ENCODE measurements at regions not wholly inside any gene's neighbourhood (a gene's known extent, or its start where the extent isn't known, plus 50 kb on each side); places are given as distances from the start of the nearest gene placed in this dataset.
"Not testable (repeated sequence)": the region's sequence is repeated elsewhere in the genome, so short reads cannot be mapped to it uniquely, and the experiment has no call there.

DNA sequence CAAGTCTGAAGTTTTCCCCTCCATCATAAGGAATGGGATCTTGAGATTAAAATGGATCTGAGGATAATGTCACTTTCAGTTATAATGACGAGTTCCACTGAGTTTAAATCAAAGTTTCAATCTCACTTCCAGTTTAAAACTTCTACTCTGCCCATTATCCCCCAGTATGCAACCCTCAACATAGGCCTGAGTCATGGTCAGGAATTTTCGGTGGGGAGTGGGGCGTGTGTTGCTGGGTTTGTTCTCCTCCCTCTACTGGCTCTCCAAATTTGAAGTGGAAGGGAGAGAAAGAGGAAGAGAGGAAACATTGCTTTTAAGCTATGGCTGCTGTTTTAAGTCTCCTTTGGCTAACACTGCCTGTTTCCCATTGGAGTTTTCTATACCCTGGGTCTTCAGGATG is 152.9 kb downstream of the TM2D1 start:
- no peak for DNase-seq

DNA sequence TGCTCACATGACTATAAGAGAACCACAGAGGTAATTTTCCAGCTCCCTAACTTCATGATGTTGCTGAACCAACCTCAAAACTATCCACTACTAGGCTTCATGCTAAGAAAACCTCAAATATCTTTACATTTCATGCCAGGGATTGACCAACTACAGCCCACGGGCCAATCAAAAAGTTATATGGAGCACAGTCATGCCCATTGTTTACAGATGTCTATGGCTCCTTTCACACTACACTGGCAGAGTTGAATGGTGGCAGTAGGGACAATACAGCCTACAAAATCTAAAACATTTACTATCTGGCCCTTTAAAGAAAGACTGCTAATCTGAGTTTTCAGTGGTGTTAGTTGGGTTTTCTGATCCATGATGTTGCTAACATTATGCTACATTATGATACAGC is 154.8 kb downstream of the TM2D1 start:
- no peak for DNase-seq

DNA sequence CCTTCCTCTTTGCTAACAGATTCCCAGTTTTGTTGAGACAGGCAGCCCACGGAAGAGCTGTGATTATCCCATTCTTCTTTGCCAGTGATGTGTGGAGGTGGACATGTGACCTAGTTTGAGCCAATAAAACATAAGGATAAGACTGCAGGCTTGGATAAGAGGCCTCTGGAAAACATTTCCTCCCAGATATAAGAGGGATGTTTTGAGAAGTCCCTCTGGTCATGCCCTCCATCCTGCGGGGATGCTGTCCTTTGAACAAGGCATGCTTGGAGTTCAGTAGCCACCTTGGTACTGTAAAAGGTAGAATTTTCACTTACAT is 155.7 kb downstream of the TM2D1 start:
- no peak for DNase-seq

DNA sequence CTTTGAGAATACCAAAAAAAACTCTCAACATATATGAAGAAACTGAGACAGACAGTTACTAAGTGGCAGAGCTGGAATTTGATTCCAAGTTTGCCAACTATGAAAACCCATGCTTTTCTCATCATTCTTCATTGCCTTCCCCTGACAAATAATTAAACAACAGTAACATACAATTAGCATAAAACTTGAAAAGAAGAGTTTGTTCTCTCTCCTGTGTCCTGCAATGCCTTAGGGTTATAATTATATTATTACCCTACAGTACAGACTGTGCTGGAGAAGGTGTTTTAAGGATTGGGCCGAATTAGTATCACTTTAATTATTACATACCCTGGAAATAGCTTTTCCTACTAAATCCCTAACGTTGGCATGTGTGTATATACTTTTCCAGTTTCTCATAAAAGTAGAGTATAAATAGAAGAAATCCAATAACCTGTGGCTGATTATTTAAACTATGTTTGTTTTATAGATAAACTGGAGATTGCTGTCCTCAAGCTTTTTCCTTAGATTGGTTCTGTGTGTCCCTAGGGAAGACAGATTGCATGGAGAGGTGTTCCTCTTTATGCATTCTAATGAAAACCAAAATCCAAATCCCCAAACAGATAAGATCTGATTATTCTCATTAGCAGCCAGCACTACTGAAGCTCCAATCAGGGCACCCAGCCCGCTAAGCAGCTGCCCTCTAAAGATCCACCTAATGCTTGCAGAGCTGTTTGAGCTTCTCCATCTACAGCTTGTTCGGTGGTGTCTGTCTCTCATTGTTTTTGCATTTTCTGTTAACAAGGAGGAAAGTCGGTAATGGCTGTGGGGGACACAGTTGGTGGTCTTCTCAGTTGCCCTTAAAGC is 156.3 kb downstream of the TM2D1 start:
- DNase-seq: no peak

DNA sequence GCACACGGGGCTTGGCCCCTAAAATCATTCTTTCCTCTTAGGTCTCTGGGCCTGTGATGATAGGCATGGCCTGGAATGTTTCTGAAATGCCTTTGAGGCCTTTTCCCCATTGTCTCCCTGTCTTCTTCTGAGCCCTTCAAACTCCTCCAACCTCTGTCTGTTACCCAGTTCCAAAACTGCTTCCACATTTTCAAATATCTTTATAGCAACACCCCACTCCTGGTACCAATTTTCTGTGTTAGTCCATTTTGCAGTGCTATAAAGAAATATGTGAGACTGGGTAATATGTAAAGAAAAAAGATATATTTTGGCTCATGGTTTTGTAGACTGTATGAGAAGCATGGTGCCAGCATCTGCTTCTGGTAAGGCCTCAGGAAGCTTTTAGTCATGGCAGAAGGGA is 158.8 kb downstream of the TM2D1 start:
- DNase-seq: no peak

DNA sequence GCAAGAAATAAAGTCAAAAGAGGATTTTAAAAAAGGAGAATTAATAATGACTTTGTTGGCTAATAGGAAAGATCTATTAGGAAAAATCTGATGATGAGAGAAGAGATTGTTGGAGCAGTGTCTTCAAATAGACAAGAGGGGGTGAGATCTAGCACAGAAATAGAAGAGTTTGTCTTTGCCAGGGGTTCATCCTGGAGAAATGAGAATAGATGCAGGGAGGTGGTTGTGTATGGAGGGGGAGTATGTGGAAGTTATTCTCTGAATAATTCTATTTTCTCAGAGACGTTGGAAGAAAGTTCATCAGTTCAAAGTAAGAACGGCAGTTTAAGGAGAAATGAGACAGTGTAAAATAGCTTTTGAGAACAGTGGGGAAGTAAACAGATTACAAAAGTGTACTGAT is 161.3 kb downstream of the TM2D1 start:
- DNase-seq: no peak

DNA sequence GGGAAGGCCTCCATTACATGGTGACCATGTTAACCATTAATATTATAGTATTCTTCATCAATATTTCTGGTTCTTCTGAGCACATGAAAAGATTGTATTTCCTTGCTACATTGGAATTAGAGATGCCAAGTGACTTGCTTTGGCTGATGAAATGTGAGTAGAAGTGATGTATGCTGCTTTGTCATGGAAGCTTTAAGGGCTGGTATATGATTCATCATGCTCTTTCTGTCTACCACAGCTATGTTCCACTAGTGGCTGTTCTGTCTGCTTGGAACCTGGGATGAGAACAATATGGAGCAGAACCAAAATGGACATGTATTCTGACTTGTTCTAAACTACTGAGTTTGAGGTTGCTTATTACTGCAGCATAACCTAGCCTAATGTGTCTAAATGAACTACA is 163.3 kb downstream of the TM2D1 start:
- DNase-seq: no peak

DNA sequence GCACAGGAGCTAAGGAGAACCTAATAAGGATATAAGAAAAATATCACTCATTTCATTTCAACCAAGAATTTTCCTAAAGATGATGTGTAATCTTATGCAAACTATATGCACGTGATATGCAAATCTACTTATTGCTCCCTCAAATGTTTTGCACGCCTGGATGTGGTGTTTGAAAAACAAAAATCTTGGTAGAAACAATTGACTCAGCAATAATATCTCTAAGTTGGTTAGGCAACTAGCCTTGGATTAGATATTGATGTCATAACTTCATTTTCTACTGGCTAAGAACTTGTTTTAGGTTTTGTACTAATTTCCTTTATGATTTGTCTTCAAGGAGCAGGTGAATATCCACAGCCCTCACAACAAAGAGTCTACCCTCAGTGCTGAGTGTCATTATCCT is 164.6 kb downstream of the TM2D1 start:
- DNase-seq: no peak

DNA sequence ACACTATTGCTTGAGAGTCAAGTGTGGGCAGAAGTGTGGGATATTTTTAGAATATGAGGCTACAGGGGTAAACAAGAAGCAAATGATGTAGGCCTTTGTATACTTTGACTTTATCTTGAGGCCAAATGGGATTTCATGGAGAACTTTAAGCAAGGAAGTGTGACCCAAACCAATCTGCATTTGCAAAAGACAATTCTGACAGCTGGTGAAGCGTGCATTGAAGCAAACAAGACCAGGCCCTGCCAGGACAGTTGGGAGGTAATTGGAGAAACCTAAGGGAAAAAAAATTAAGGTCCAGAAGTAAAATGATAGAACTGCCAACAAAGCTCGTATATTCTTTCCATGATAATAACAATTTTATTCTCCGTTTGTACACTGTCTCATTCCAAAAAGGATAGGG is 168.3 kb downstream of the TM2D1 start:
- DNase-seq: no peak

DNA sequence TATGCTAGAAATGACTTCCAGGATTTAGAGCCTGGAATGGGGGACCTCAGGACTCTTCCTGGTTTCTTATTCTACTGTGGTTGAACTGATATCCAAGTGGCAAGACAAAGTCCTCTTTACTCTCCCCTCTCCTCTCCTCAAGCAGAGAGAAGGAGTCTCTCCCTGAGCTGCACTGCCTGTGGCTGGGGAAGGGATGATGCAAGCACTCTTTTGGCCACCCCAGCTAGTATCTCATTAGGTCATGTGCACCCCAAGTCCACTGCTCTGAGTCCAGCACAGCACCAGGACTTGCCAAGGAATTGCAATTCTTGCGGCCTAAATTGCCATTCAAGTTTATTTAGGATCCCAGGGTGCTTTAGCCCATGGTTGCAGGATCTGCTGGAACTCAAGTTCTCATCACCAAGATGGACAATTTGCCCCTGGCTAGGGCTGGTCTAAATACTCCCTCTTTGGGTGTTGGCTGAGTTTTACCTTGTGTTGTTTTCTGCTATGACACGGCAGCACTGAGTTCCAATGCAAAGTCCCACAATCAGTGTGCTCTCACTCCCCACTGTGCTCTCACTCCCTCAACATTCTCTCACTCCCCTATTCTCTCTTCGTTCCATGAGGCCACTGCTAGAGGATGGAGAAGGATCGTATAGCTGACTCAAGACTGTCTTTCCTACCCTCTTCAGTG is 172.2 kb downstream of the TM2D1 start:
- no peak for DNase-seq

DNA sequence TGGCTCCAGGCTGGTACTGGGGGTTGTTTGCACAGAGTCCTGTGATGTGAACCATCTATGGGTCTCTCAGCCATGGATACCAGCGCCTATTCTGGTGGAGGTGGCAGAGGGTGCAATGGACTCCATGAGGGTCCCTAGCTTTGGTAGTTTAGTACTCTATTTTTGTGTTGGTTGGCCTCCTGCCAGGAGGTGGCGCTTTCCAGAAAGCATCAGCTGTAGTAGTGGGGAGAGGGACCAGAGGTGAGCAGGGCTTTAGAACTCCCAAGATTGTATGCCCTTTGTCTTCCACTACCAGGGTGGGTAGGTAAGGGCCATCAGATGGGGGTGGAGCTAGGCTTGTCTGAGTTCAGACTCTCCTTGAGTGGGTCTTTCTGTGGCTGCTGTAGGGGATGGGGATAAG is 177.6 kb downstream of the TM2D1 start:
- not testable (repeated sequence) for DNase-seq

DNA sequence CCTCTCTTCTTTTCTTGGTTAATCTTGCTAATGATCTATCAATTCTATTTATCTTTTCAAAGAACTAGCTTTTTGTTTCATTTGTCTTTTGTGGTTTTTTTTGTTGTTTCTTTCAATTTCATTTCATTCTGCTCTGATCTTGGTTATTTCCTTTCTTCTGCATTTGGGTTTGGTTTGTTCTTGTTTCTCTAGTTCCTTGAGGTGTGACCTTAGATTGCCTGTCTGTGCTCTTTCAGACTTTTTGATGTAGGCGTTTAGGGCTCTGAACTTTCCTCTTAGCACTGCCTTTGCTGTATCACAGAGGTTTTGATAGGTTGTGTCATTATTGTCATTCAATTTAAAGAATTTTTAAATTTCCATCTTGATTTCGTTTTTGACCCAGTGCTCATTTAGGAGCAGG is 180.1 kb downstream of the TM2D1 start:
- DNase-seq: not testable (repeated sequence)

DNA sequence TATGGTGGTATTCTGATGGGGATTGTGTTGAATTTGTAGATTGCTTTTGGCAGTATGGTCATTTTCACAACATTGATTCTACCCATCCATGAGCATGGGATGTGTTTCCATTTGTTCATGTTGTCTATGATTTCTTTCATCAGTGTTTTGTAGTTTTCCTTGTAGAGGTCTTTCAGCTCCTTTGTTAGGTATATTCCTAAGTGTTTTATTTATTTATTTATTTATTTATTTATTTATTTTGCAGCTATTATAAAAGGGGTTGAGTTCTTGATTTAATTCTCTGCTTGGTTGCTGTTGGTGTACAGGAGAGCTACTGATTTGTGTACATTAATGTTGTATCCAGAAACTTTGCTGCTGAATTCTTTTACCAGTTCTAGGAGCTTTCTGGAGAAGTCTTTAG is 181.4 kb downstream of the TM2D1 start:
- DNase-seq: not testable (repeated sequence)

DNA sequence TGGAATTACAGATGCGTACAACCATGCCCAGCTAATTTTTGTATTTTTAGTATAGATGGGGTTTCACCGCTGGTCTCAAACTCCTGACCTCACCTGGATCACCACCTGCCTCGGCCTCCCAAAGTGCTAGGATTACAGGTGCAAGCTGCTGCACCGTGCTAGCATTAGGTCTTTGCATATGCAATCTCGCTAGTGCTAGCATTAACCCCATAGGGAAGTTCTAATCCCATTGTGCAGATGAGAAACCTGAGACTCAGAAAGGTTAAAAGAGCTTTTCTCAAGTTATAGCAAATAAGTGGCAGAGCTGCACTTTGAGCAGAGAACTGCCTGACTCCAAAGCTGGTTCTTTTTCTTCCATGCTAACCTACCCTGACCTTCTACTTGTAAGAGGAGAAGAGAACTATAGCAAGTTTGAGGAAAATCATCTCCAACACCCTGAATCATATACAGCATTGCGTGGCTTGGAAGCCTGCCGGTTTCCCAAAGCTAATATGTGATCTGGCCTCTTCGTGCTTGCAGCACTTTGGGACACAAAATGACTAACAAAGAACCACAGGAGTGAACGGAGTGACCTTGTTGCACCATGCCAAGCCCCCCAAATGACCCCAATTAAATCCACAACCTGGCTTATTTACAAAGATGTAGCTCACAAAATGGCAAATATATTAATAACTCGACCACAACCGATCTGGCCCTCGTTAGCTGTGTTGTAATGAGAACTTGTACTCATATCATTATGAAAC is 185.1 kb downstream of the TM2D1 start:
- no peak for DNase-seq

DNA sequence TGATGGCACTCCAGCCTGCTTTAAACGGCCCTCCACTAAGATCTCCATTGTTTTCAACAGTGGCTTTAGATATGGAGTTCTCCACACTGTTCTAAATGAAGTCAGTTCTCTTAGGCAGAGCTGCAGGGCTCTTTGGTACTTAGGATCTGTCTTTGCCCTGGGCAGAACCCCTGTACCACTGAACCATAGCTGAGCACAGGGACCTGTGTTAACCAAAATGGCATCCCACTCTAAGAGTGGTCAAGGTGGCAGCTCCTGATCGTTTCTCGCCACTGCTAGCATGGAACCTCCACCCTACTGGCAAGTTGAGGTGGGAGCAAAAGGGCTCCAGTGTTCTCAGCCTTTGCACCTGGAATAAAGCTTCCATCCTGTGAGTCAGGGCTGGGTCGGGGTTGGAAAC is 186.7 kb downstream of the TM2D1 start:
- DNase-seq: no peak

DNA sequence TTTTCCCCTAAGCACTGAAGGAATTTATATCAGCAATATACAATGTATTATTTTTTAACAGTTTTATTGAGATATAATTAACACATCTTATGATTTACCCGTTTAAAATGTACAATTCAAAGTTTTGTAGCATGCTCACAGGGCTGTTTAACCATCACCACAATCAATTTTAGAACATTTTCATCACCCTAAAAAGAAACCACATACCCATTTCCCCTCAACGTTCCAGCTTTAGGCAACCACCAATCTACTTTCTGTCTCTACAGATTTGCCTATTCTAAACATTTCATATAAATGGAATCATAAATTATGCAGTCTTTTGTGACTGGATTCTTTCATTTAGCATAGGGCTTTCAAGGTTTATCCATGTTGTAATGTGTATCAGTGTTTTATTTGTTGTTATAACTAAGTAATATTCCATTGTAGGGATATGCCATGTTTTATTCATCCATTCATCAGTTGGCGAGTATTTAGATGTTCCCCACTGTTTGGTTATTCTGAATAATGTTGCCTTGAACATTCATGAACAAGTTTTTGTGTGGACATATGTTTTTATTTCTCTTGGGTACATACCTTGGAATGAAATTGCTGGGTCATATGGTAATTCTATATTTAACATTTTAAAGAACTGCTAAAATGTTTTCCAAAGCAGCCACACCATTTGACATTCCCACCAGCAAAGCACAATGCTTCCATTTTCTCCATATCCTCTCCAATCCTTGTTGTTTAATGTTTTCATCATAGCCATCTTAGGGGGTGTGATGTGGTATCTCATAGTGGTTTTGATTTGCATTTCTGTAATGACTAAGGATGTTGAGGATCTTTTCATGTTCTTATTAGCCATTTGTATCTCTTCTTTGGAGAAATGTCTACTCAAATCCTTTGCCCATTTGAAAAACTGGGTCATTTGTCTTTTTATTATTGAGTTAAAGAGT is 188.5 kb downstream of the TM2D1 start:
- DNase-seq: no peak

DNA sequence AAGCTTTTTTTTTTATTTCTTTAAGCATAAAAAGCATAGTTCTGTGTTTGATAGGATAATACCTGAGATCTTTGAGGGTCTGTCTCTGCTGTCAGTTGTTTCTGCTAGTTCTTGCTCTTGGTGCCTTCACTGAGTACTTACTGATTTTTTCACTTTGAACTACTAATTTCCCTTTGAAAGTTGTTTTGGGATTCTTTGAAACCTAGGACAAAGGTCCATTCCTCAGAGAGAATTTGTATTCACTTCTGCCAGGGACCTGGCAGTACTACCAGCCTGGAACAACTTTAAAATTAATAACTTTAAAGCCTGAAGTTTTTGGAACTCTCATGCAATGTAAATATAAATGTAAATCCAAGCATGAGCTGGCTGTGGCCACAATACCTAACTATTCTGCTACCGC is 190.1 kb downstream of the TM2D1 start:
- DNase-seq: no peak

DNA sequence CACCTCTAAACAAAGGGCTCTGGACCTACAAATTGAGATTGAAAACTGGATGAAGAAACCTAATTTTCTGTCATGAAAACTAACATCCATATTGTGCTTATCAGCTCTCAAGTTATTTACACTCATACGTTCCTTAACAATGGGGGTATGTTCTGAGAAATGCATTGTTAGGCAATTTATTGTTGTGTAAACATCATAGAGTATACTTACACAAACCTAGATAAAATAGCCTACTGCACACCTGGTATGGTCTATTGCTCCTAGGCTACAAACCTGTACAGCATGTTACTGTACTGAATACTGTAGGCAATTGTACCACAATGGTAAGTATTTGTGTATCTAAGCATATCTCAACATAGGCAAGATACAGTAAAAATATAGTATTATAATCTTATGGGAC is 191.4 kb downstream of the TM2D1 start:
- DNase-seq: no peak

DNA sequence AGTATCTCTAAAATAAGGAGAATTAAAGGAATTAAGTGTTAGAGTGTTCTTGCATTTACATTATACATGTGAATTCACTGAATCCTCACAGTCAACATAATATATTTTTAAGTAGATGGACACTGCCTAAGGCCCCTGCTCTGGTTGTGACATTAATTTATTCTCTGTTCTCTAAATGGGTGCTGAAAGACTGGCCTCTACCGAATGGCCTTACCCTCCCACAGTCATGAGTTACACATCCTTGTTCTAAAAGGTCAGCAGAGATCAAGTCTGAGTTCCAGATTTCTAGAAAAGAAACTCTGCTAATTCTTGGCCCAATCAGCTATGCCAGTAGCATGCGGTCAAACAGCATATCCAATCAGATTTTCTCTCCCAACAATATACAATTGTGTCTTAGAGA is 193.2 kb downstream of the TM2D1 start:
- DNase-seq: no peak

DNA sequence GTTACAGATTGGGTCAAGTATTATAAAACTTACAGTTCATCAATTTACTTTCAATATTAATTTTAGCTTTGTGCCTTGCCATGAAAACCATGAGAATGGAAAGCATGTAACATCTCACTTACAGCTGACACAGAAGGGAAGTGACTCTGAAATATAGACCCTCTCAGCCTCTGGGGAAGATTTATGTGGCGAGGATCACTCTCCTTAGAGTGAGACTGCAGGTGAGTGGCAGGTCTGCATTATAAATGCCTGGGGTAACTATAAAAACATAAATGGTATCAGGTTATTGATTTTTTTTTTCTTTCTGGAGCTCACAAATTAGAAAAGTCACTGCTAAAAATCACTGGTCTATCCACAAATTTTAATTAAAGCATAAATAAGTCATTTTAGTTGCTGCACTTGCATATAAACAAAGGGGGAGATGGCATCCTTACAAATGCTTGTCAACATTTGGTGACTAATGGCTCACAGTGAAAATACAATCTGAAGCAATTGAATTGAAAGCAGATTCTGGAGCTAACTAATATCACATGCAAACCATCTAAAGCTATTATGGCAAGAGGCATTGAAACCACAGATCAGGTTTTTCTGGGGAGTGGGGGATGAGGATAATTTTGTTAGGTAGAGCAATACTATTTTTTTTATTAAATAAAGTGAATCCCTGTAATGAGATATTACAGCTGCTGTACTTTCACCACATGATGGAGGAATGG is 200.9 kb downstream of the TM2D1 start:
- DNase-seq: no peak

DNA sequence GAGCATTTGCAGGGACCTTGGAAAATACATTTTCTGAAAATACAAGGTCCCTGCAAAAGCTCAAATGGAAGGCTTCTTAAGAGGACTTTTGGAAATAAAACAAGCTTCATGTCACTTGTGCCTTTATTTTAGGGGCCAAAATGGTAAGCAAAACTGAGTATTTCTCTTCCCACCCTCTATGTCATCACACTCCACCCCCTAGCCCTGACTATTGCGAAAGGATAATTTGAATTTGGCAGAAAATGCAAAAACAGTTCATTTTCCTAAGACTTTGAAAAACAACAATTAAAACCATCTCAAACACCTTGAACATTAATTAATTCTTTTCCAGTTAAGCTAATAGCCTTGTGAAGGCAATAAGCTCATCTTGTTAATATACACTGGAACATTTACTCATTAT is 201.7 kb downstream of the TM2D1 start:
- DNase-seq: no peak

DNA sequence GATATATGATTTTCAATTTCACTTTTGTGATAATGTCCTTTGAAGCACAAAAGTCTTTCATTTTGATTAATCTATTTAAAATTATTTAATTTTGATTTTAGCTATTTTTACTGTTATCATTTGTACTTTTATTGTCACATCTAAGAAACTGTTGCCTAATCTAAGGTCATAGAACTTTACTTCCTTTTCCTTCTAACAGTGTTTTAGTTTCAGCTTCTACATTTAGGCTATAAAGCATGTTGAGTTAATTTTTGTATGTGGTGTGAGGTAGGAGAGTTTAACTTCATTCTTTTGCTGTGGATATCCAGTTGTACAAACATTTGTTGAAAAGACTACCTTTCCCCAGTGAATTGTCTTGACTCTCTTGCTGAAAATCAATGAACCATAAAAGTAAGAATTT is 204.5 kb downstream of the TM2D1 start:
- no peak for DNase-seq

Data from activated CD8-positive, alpha-beta memory T cell treated with anti-CD3 and anti-CD28 coated beads for 24 hours (primary cell).